ENCODE measurements at regions not wholly inside any gene's neighbourhood (a gene's known extent, or its start where the extent isn't known, plus 50 kb on each side); places are given as distances from the start of the nearest gene placed in this dataset.

- no peak for TF ChIP-seq DACH1 (IDR thresholded peaks at IDR 0.05; ENCODE audit: partially characterized antibody)
- no peak for TF ChIP-seq MXI1 (IDR thresholded peaks at IDR 0.05; ENCODE audit: low read depth, low read length)
- TF ChIP-seq CTCF (IDR thresholded peaks at IDR 0.05 in 2 of 3, conservative IDR thresholded peaks at IDR 0.05 in 1 of 3; ENCODE audit: insufficient read depth in 2 of 3, low read depth in 1 of 3, low read length in 3 of 3), result no peak
- TF ChIP-seq, protein P1, sequence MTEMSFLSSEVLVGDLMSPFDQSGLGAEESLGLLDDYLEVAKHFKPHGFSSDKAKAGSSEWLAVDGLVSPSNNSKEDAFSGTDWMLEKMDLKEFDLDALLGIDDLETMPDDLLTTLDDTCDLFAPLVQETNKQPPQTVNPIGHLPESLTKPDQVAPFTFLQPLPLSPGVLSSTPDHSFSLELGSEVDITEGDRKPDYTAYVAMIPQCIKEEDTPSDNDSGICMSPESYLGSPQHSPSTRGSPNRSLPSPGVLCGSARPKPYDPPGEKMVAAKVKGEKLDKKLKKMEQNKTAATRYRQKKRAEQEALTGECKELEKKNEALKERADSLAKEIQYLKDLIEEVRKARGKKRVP (CRISPR knock-in tag; IDR thresholded peaks at IDR 0.05), result no peak
- TF ChIP-seq RAD21 (CRISPR knock-in tag; conservative IDR thresholded peaks at IDR 0.05 in 1 of 2, IDR thresholded peaks at IDR 0.05 in 1 of 2), result no peak
- TF ChIP-seq, protein P2, sequence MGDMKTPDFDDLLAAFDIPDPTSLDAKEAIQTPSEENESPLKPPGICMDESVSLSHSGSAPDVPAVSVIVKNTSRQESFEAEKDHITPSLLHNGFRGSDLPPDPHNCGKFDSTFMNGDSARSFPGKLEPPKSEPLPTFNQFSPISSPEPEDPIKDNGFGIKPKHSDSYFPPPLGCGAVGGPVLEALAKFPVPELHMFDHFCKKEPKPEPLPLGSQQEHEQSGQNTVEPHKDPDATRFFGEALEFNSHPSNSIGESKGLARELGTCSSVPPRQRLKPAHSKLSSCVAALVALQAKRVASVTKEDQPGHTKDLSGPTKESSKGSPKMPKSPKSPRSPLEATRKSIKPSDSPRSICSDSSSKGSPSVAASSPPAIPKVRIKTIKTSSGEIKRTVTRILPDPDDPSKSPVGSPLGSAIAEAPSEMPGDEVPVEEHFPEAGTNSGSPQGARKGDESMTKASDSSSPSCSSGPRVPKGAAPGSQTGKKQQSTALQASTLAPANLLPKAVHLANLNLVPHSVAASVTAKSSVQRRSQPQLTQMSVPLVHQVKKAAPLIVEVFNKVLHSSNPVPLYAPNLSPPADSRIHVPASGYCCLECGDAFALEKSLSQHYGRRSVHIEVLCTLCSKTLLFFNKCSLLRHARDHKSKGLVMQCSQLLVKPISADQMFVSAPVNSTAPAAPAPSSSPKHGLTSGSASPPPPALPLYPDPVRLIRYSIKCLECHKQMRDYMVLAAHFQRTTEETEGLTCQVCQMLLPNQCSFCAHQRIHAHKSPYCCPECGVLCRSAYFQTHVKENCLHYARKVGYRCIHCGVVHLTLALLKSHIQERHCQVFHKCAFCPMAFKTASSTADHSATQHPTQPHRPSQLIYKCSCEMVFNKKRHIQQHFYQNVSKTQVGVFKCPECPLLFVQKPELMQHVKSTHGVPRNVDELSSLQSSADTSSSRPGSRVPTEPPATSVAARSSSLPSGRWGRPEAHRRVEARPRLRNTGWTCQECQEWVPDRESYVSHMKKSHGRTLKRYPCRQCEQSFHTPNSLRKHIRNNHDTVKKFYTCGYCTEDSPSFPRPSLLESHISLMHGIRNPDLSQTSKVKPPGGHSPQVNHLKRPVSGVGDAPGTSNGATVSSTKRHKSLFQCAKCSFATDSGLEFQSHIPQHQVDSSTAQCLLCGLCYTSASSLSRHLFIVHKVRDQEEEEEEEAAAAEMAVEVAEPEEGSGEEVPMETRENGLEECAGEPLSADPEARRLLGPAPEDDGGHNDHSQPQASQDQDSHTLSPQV (IDR thresholded peaks at IDR 0.05), result no peak
- no peak for TF ChIP-seq THRB (CRISPR knock-in tag; conservative IDR thresholded peaks at IDR 0.05)
These were observed 95.1 kb upstream of the HMHB1 start for GRCh38 chr5:143716881-143717280.

Data from K562 (cell line).